ENCODE measurements at regions not wholly inside any gene's neighbourhood (a gene's known extent, or its start where the extent isn't known, plus 50 kb on each side); places are given as distances from the start of the nearest gene placed in this dataset.

DNA sequence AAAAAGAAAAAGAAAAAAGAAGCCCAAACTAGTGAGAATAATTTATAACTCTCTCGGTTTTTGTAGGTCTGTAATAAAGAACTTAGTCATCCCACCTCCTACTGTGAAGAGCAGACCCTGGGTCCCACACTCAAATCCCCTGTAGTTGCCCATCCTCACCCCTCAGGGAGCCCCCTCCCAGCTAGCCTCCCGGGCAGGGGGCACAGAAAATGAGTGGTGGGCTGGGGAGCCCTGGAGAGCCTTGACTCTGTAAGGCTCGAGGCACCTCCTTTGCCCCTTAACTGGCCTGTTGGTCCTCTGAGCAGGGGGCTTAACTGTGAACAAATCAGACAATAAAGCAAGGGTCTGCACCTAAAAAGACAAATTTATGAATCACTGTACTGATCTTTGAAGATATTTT, 57.5 kb upstream of the PRKACB start:
- Histone ChIP-seq H3K4me1 (ENCODE audit: control insufficient read depth, insufficient read depth, low read length) (peaks cover 13% of the 10 kb centered on the region), H3K27me3 (ENCODE audit: control insufficient read depth, insufficient read depth, low read length) (no peaks in the 10 kb centered on the region), H3K36me3 (ENCODE audit: control insufficient read depth, insufficient read depth, low read length) (no peaks in the 10 kb centered on the region), H3K4me3 (ENCODE audit: low read depth in 2 of 2, low read length in 2 of 2) (no peak overlapping the region), H3K9me3 (ENCODE audit: control insufficient read depth, insufficient read depth, low read depth, low read length) (no peaks in the 10 kb centered on the region), H3K27ac (ENCODE audit: low read length) (no peak overlapping the region)
- POLR2A ChIA-PET = no interaction called here
- TF ChIP-seq, protein P1, sequence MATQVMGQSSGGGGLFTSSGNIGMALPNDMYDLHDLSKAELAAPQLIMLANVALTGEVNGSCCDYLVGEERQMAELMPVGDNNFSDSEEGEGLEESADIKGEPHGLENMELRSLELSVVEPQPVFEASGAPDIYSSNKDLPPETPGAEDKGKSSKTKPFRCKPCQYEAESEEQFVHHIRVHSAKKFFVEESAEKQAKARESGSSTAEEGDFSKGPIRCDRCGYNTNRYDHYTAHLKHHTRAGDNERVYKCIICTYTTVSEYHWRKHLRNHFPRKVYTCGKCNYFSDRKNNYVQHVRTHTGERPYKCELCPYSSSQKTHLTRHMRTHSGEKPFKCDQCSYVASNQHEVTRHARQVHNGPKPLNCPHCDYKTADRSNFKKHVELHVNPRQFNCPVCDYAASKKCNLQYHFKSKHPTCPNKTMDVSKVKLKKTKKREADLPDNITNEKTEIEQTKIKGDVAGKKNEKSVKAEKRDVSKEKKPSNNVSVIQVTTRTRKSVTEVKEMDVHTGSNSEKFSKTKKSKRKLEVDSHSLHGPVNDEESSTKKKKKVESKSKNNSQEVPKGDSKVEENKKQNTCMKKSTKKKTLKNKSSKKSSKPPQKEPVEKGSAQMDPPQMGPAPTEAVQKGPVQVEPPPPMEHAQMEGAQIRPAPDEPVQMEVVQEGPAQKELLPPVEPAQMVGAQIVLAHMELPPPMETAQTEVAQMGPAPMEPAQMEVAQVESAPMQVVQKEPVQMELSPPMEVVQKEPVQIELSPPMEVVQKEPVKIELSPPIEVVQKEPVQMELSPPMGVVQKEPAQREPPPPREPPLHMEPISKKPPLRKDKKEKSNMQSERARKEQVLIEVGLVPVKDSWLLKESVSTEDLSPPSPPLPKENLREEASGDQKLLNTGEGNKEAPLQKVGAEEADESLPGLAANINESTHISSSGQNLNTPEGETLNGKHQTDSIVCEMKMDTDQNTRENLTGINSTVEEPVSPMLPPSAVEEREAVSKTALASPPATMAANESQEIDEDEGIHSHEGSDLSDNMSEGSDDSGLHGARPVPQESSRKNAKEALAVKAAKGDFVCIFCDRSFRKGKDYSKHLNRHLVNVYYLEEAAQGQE (IDR thresholded peaks at IDR 0.05; ENCODE audit: insufficient read depth in 1 of 2, low read depth in 2 of 2, low read length in 1 of 2) = no peak
- TF ChIP-seq CTCF (IDR thresholded peaks at IDR 0.05) = no peak
- no peak for TF ChIP-seq POLR2AphosphoS5 (IDR thresholded peaks at IDR 0.05; ENCODE audit: low read depth, low read length)
- TF ChIP-seq TCF7L2 (IDR thresholded peaks at IDR 0.05; ENCODE audit: low read depth, low read length) = no peak
- no peak for TF ChIP-seq SIN3A (IDR thresholded peaks at IDR 0.05; ENCODE audit: borderline replicate concordance, insufficient read depth, low read depth, low read length)
- no peak for DNase-seq (ENCODE audit: low read depth, low spot score)
- no peak for ATAC-seq
- BruUV-seq (replicated peaks) = no TSS peak
- intact Hi-C loops (cut with micrococcal nuclease; ENCODE audit: unreplicated experiment) (no loop called here), in situ Hi-C loops (cut with HindIII; ENCODE audit: low pct_unique_long_range_greater_than_20kb, low sequenced_read_pairs) (no loop called here)
- CTCF ChIA-PET = no interaction called here

GRCh38 chr1:84086189-84086588, 57.9 kb upstream of the PRKACB start:
- no TSS peak for BruUV-seq (replicated peaks)
- TF ChIP-seq, protein P1 (IDR thresholded peaks at IDR 0.05; ENCODE audit: insufficient read depth in 1 of 2, low read depth in 2 of 2, low read length in 1 of 2) = no peak
- no peak for TF ChIP-seq POLR2AphosphoS5 (IDR thresholded peaks at IDR 0.05; ENCODE audit: low read depth, low read length)
- no peak for TF ChIP-seq TCF7L2 (IDR thresholded peaks at IDR 0.05; ENCODE audit: low read depth, low read length)
- TF ChIP-seq SIN3A (IDR thresholded peaks at IDR 0.05; ENCODE audit: borderline replicate concordance, insufficient read depth, low read depth, low read length) = no peak
- no peak for TF ChIP-seq CTCF (IDR thresholded peaks at IDR 0.05)
- DNase-seq (ENCODE audit: low read depth, low spot score) (no peak), ATAC-seq (no peak)
- no peak overlapping the region for H3K4me3 ChIP-seq (ENCODE audit: low read depth in 2 of 2, low read length in 2 of 2)
- POLR2A ChIA-PET = no interaction called here
- no peaks in the 10 kb centered on the region for H3K9me3 ChIP-seq (ENCODE audit: control insufficient read depth, insufficient read depth, low read depth, low read length)
- in situ Hi-C loops (cut with HindIII; ENCODE audit: low pct_unique_long_range_greater_than_20kb, low sequenced_read_pairs) = no loop called here
- peaks cover 13% of the 10 kb centered on the region for H3K4me1 ChIP-seq (ENCODE audit: control insufficient read depth, insufficient read depth, low read length)
- intact Hi-C loops (cut with micrococcal nuclease; ENCODE audit: unreplicated experiment) = no loop called here
- H3K27ac ChIP-seq (ENCODE audit: low read length) = no peak overlapping the region
- CTCF ChIA-PET = no interaction called here
- no peaks in the 10 kb centered on the region for H3K36me3 ChIP-seq (ENCODE audit: control insufficient read depth, insufficient read depth, low read length)
- H3K27me3 ChIP-seq (ENCODE audit: control insufficient read depth, insufficient read depth, low read length) = no peaks in the 10 kb centered on the region

Data from Panc1 (cell line).